MM.1S (cell line): ENCODE measurements at regions not wholly inside any gene's neighbourhood (a gene's known extent, or its start where the extent isn't known, plus 50 kb on each side); places are given as distances from the start of the nearest gene placed in this dataset.
"Not testable (repeated sequence)": the region's sequence is repeated elsewhere in the genome, so short reads cannot be mapped to it uniquely, and the experiment has no call there.

Source experiments
- DNase-seq: peaks from one replicate; pipeline ENCODE4 v3.0.0-alpha.2; 2015
- H2AFZ ChIP-seq: fragments of 300-600 bp; sonication (generic); 2 replicates; pipeline ENCODE4 v1.6.0; 2016; ENCODE audit warnings: antibody characterized with exemption, low read length
- H3F3A ChIP-seq: fragments of 300-600 bp; sonication (generic); 2 replicates; pipeline ENCODE4 v1.6.1; 2016; ENCODE audit warnings: mild to moderate bottlenecking, antibody characterized with exemption, low read length, moderate library complexity, mixed read lengths; ENCODE audit not compliant: insufficient read depth
- H3K27ac ChIP-seq: fragments of 300-600 bp; sonication (generic); 2 replicates; pipeline ENCODE4 v1.5.1; 2016; ENCODE audit warnings: mild to moderate bottlenecking, low read length
- H3K27me3 ChIP-seq: fragments of 300-600 bp; sonication (generic); replicated peaks from 2 replicates; pipeline ENCODE4 v1.6.0; 2016; ENCODE audit warnings: low read length; ENCODE audit not compliant: insufficient read depth
- H3K36me3 ChIP-seq: fragments of 300-600 bp; sonication (generic); replicated peaks from 2 replicates; pipeline ENCODE4 v1.6.1; 2016; ENCODE audit warnings: mild to moderate bottlenecking, low read length, mixed read lengths; ENCODE audit not compliant: insufficient read depth
- H3K4me1 ChIP-seq: fragments of 300-600 bp; sonication (generic); 2 replicates; pipeline ENCODE4 v1.6.1; 2016; ENCODE audit warnings: low read length, mixed read lengths
- H3K4me2 ChIP-seq: fragments of 300-600 bp; sonication (generic); 2 replicates; pipeline ENCODE4 v1.6.0; 2016; ENCODE audit warnings: low read depth, low read length
- H3K4me3 ChIP-seq: fragments of 300-600 bp; sonication (generic); 2 replicates; pipeline ENCODE4 v1.5.1; 2016; ENCODE audit warnings: low read length, mixed read lengths
- H3K79me2 ChIP-seq: fragments of 300-600 bp; sonication (generic); 2 replicates; pipeline ENCODE4 v1.6.1; 2016; ENCODE audit warnings: mixed run types, low read length, mixed read lengths
- H3K9ac ChIP-seq: fragments of 300-600 bp; sonication (generic); 2 replicates; pipeline ENCODE4 v1.6.1; 2016; ENCODE audit warnings: low read length, mixed read lengths
- H3K9me2 ChIP-seq: fragments of 300-600 bp; sonication (generic); replicated peaks from 2 replicates; pipeline ENCODE4 v1.6.1; 2016; ENCODE audit warnings: mild to moderate bottlenecking, low read length, mixed read lengths; ENCODE audit not compliant: insufficient read depth
- H3K9me3 ChIP-seq: fragments of 300-600 bp; sonication (generic); replicated peaks from 2 replicates; pipeline ENCODE4 v1.6.1; 2016; ENCODE audit warnings: mild to moderate bottlenecking, low read length, mixed read lengths; ENCODE audit not compliant: insufficient read depth
- H4K20me1 ChIP-seq: fragments of 300-600 bp; sonication (generic); 2 replicates; pipeline ENCODE4 v1.6.1; 2016; ENCODE audit warnings: mild to moderate bottlenecking, low read length, moderate library complexity, mixed read lengths; ENCODE audit not compliant: insufficient read depth
- EZH2 ChIP-seq: fragments of 300-600 bp; sonication (generic); optimal IDR thresholded peaks from 2 replicates; pipeline ENCODE3; 2017; ENCODE audit warnings: low read depth, mild to moderate bottlenecking, antibody characterized with exemption, low read length, mixed read lengths
- EZH2phosphoT487 ChIP-seq: fragments of 300-600 bp; sonication (generic); IDR thresholded peaks from 2 replicates; pipeline ENCODE4 v1.6.1; 2018; ENCODE audit warnings: antibody characterized with exemption, low read length
- TF ChIP-seq, protein P1 (sequence below): fragments of 300-600 bp; sonication (generic); IDR thresholded peaks from 2 replicates; pipeline ENCODE4 v1.5.1; 2016; ENCODE audit warnings: antibody characterized with exemption, low read length, mixed read lengths

DNA sequence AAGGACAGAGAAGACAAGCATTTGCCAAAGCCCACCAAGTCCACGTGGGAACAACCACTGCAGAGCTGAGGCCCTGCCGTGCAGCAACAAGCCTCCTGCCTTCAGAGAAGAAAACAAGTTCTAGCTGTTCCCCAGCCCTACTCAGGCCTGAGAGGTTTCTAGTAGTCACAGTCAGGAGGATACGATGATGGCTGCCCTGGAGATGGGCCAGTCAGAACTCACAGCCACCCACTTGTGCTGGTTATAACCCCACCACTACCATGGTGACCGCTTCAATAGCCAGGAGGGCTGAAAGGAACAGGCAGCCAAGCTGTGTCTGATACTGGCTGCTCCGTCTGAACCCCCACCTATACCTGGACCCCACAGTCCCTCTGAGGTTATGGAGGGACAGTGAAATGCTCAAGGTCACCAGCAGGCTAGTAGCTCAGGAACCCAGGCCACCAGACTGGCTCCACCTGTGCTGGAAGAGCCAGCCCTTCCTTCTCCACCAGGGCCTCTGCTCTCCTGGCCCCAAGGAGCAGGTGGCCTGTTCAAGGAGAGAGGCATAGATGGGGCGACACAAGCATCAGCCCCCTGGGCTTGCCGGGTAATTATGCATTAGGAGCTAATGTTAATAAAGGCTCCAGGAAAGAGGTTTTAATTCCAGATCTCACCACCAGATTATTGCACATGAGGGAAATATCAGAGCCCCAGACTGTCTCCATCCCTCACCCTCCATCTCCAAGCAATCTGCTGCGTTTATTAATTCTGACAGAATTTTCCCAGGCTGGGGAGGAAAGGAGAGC, 125.8 kb upstream of the PCBD1 start:
- H3K79me2 ChIP-seq: no peaks in the 10 kb centered on the region
- no peak overlapping the region for H3K9ac ChIP-seq
- no peak for DNase-seq
- no peaks in the 10 kb centered on the region for H3K27me3 ChIP-seq
- H3F3A ChIP-seq: no peaks in the 10 kb centered on the region
- no peak overlapping the region for H3K4me3 ChIP-seq
- TF ChIP-seq EZH2 (no peak), EZH2phosphoT487 (no peak)
- TF ChIP-seq, protein P1, sequence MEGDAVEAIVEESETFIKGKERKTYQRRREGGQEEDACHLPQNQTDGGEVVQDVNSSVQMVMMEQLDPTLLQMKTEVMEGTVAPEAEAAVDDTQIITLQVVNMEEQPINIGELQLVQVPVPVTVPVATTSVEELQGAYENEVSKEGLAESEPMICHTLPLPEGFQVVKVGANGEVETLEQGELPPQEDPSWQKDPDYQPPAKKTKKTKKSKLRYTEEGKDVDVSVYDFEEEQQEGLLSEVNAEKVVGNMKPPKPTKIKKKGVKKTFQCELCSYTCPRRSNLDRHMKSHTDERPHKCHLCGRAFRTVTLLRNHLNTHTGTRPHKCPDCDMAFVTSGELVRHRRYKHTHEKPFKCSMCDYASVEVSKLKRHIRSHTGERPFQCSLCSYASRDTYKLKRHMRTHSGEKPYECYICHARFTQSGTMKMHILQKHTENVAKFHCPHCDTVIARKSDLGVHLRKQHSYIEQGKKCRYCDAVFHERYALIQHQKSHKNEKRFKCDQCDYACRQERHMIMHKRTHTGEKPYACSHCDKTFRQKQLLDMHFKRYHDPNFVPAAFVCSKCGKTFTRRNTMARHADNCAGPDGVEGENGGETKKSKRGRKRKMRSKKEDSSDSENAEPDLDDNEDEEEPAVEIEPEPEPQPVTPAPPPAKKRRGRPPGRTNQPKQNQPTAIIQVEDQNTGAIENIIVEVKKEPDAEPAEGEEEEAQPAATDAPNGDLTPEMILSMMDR: no peak
- H3K36me3 ChIP-seq: no peaks in the 10 kb centered on the region
- no peaks in the 10 kb centered on the region for H4K20me1 ChIP-seq
- no peaks in the 10 kb centered on the region for H3K9me3 ChIP-seq
- H2AFZ ChIP-seq: no peak overlapping the region
- H3K27ac ChIP-seq: no peak overlapping the region
- no peak overlapping the region for H3K4me2 ChIP-seq
- H3K9me2 ChIP-seq: no peaks in the 10 kb centered on the region
- H3K4me1 ChIP-seq: no peaks in the 10 kb centered on the region

DNA sequence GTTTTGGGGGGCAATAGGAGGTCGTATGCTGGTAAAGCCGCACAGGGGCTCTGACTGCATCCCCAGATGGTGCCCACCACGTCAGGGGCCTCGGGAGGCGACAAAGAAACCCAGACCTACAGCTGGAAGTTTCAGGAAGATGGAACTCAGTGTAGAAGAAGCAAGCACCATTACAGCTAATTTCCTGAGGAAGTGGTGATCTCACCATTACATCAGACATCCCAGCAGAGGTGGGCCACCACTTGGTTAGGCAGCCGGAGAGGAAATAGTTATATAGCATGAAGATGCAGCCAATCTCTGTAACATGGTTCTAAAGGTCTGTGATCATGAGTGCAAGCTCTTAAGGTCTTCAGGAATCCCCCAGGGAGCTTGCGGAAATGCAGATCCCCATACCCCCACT, 127.3 kb upstream of the PCBD1 start:
- Histone ChIP-seq H3K4me1 (no peaks in the 10 kb centered on the region), H3K36me3 (no peaks in the 10 kb centered on the region), H3K4me3 (no peak overlapping the region), H4K20me1 (no peaks in the 10 kb centered on the region), H3K27ac (no peak overlapping the region), H3F3A (no peaks in the 10 kb centered on the region), H3K27me3 (no peaks in the 10 kb centered on the region), H3K9ac (no peak overlapping the region), H3K9me3 (no peaks in the 10 kb centered on the region), H3K9me2 (no peaks in the 10 kb centered on the region), H3K4me2 (no peak overlapping the region), H2AFZ (no peak overlapping the region), H3K79me2 (no peaks in the 10 kb centered on the region)
- TF ChIP-seq EZH2 (no peak), EZH2phosphoT487 (no peak)
- DNase-seq: no peak

GRCh38 chr10:71020061-71020460, 131.7 kb upstream of the PCBD1 start:
- not testable (repeated sequence) for H3K27me3 ChIP-seq, H3K4me1 ChIP-seq, H3K9ac ChIP-seq, H3K27ac ChIP-seq, H4K20me1 ChIP-seq, H2AFZ ChIP-seq, H3K36me3 ChIP-seq, H3K79me2 ChIP-seq, H3K9me2 ChIP-seq, DNase-seq, H3K9me3 ChIP-seq, H3K4me2 ChIP-seq, H3F3A ChIP-seq, H3K4me3 ChIP-seq

DNA sequence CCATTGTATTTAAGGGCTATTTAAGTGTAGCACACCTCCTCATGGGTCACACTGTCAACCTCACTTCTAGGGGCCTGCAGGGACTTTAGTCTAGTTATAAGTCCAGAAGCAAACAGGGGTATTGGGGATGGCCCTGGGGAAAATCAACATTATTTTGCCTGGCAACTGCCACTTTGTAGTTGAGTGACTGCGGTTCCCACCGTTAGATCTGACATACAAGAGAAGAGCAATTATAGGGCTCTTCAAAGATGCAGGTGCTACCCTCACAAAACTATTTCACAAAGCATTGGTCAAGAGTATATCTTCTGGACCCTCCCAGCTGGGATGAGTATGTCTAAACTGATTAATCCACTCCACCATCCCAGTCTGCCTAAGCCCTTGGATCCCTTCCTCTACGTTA, 133.0 kb upstream of the PCBD1 start:
- Histone ChIP-seq H3K4me2 (no peak overlapping the region), H3K9me2 (no peaks in the 10 kb centered on the region), H3K4me1 (no peaks in the 10 kb centered on the region), H3F3A (no peaks in the 10 kb centered on the region), H3K79me2 (no peaks in the 10 kb centered on the region), H3K27ac (no peak overlapping the region), H3K27me3 (no peaks in the 10 kb centered on the region), H3K9me3 (no peaks in the 10 kb centered on the region), H2AFZ (no peak overlapping the region), H3K4me3 (no peak overlapping the region), H3K9ac (no peak overlapping the region), H3K36me3 (no peaks in the 10 kb centered on the region), H4K20me1 (no peaks in the 10 kb centered on the region)
- TF ChIP-seq EZH2 (no peak), EZH2phosphoT487 (no peak)
- TF ChIP-seq, protein P1: no peak
- no peak for DNase-seq
